ENCODE measurements at regions not wholly inside any gene's neighbourhood (a gene's known extent, or its start where the extent isn't known, plus 50 kb on each side); places are given as distances from the start of the nearest gene placed in this dataset.

DNA sequence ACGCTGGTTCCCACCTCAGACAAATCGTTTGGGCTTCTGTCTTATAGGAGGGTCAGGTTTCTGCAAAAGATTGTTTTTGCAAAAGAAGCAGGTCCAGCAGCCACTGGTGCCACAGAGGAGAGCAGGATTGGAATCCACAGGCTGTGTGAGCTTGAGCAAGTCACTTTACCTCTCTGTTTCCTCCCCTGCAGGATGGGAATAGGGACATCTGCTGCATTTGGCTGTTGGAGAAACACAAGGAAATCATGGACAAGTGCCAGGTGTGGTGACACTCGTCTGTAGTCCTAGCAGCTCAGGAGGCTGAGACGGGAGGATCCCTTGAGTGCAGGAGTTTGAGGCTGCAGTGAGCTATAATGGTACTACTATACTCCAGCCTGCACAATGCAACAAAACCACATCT, 422.6 kb downstream of the MN1 start:
- TF ChIP-seq, protein P1, sequence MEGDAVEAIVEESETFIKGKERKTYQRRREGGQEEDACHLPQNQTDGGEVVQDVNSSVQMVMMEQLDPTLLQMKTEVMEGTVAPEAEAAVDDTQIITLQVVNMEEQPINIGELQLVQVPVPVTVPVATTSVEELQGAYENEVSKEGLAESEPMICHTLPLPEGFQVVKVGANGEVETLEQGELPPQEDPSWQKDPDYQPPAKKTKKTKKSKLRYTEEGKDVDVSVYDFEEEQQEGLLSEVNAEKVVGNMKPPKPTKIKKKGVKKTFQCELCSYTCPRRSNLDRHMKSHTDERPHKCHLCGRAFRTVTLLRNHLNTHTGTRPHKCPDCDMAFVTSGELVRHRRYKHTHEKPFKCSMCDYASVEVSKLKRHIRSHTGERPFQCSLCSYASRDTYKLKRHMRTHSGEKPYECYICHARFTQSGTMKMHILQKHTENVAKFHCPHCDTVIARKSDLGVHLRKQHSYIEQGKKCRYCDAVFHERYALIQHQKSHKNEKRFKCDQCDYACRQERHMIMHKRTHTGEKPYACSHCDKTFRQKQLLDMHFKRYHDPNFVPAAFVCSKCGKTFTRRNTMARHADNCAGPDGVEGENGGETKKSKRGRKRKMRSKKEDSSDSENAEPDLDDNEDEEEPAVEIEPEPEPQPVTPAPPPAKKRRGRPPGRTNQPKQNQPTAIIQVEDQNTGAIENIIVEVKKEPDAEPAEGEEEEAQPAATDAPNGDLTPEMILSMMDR (IDR thresholded peaks at IDR 0.05): no peak

DNA sequence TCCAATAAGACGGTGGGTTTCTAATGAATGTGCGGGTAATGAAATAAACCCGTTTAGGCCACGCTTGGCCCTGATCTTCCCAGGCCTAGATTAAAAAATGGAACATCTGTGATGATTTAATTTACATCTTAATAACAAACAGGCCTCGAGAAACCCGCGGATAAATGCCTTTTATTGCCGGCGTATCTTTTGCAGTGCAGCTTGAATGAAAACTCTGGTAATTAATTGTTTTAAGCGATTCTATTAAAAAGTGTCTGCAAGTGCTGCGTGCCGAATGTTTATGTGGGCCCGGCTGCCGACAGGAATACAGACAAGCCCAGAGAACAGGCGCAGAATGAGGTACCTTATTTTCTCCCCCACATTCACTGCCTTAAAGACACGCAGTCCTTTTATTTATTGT, 420.7 kb downstream of the MN1 start:
- Histone ChIP-seq H3K27ac (no peak overlapping the region), H3K4me1 (ENCODE audit: control insufficient read depth in 1 of 2, insufficient read depth in 1 of 2, low read depth in 1 of 2, low read length in 1 of 2) (no peaks in the 10 kb centered on the region), H3K9me3 (no peaks in the 10 kb centered on the region), H3K36me3 (no peaks in the 10 kb centered on the region), H3K4me3 (ENCODE audit: low read depth in 1 of 2, low read length in 1 of 2) (no peak overlapping the region), H3K27me3 (peaks cover 4% of the 10 kb centered on the region)
- TF ChIP-seq, protein P1 (IDR thresholded peaks at IDR 0.05): no peak

More for the DNA sequence above, 422.6 kb downstream of the MN1 start:
- Histone ChIP-seq H3K4me3 (ENCODE audit: low read depth in 1 of 2, low read length in 1 of 2) (no peak overlapping the region), H3K36me3 (no peaks in the 10 kb centered on the region), H3K27me3 (peaks cover 4% of the 10 kb centered on the region), H3K9me3 (no peaks in the 10 kb centered on the region), H3K4me1 (ENCODE audit: control insufficient read depth in 1 of 2, insufficient read depth in 1 of 2, low read depth in 1 of 2, low read length in 1 of 2) (no peaks in the 10 kb centered on the region), H3K27ac (no peak overlapping the region)

DNA sequence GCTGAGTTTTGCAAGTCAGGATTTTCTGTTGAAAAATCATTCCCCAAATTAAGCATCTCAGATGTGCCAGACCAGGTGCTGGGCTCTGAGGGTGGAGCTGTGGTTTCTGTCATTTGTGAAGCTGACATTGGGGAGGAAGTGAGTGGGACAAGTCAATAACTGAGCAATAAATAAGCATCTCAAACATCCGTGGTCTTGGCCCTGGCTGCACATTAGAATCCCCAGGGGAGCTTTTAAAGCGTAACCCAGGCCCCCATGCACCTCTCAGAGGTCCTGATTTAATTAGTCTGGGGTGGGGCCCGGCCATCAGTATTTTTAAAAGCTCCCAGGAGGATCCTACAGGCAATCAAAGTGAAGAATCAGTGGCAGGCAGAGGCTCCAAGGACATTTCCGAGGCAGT, 420.0 kb downstream of the MN1 start:
- Histone ChIP-seq H3K4me3 (ENCODE audit: low read depth in 1 of 2, low read length in 1 of 2) (no peak overlapping the region), H3K36me3 (no peaks in the 10 kb centered on the region), H3K27ac (no peak overlapping the region), H3K4me1 (ENCODE audit: control insufficient read depth in 1 of 2, insufficient read depth in 1 of 2, low read depth in 1 of 2, low read length in 1 of 2) (no peaks in the 10 kb centered on the region), H3K9me3 (no peaks in the 10 kb centered on the region), H3K27me3 (peaks cover 4% of the 10 kb centered on the region)
- TF ChIP-seq, protein P1 (IDR thresholded peaks at IDR 0.05): no peak

DNA sequence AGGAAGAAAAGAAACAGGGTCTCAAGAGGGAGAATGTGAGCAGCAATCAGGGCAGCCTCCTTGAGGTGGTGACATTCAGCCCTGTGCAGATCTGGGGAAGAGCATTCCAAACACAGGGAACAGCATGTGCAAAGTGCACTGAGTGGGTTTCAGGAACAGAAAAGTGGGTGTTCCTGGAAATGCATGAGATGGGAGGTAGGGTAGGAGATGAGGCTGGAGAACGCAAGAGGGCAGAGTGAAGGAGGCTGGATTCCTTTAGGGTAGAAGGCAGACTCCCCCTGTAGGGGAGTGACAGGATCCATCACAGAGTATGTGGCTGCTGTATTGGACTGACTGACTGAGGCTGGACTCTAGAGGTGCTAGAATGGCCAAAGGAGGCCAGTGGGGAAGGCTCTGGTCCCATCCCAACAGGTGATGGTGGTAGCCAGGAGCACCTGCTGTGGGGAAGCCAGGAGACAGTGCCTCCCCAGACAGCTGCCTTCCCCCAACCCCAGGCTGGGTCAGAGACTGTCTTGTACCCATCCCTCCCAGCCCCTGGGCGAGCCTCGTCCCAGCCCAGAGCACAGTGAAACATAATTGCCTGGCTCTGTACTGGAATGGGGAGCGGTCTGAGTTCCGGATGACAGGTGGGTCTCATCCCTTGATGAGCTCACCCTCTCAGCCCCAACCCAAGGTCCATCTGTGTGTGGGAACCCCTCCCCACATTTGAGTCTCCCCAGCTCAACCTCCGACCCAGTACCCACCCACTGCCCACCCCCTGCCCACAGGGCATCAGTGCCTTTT, 419.4 kb downstream of the MN1 start:
- no peaks in the 10 kb centered on the region for H3K36me3 ChIP-seq
- TF ChIP-seq, protein P1 (IDR thresholded peaks at IDR 0.05): no peak
- H3K4me1 ChIP-seq (ENCODE audit: control insufficient read depth in 1 of 2, insufficient read depth in 1 of 2, low read depth in 1 of 2, low read length in 1 of 2): no peaks in the 10 kb centered on the region
- H3K27me3 ChIP-seq: peaks cover 4% of the 10 kb centered on the region
- no peak overlapping the region for H3K4me3 ChIP-seq (ENCODE audit: low read depth in 1 of 2, low read length in 1 of 2)
- no peaks in the 10 kb centered on the region for H3K9me3 ChIP-seq
- H3K27ac ChIP-seq: no peak overlapping the region

DNA sequence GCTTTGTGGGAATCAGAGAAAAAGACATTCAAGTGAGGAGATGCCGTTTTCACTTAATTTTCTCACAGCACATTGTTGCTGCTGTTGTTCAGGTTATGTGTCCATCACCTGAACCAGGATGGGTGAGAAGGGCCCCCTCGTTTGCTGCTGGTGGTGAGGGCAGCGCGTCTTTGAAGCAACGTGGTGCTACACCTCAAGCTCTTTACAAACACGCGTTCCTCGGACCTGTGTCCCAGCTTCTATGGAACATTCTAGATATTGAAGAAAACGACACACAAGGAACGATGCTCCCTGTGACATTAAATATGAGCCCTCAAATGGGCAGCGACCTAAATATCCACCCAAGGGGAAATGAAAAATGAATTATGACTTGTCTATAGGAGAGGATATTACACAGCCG, 418.6 kb downstream of the MN1 start:
- Histone ChIP-seq H3K9me3 (no peaks in the 10 kb centered on the region), H3K27ac (no peak overlapping the region), H3K36me3 (no peaks in the 10 kb centered on the region), H3K4me1 (ENCODE audit: control insufficient read depth in 1 of 2, insufficient read depth in 1 of 2, low read depth in 1 of 2, low read length in 1 of 2) (no peaks in the 10 kb centered on the region), H3K27me3 (peaks cover 4% of the 10 kb centered on the region), H3K4me3 (ENCODE audit: low read depth in 1 of 2, low read length in 1 of 2) (no peak overlapping the region)
- TF ChIP-seq, protein P1 (IDR thresholded peaks at IDR 0.05): no peak
